Neural cell (in vitro differentiated cells): ENCODE measurements at regions not wholly inside any gene's neighbourhood (a gene's known extent, or its start where the extent isn't known, plus 50 kb on each side); places are given as distances from the start of the nearest gene placed in this dataset.
A peak's percentile ranks its signal among the peaks of the same experiment; 100 is the strongest.

Source experiments
- CTCF ChIP-seq: fragments of 450-650 bp; IDR thresholded peaks from 2 replicates; pipeline ENCODE4 v1.5.1; 2014; ENCODE audit warnings: antibody characterized with exemption, mild to moderate bottlenecking, moderate library complexity; ENCODE audit not compliant: poor library complexity, severe bottlenecking
- EP300 ChIP-seq: fragments of 450-650 bp; conservative IDR thresholded peaks from 2 replicates; pipeline ENCODE4 v1.6.1; 2014; ENCODE audit warnings: antibody characterized with exemption, mild to moderate bottlenecking, moderate library complexity; ENCODE audit not compliant: poor library complexity, severe bottlenecking
- EZH2 ChIP-seq: fragments of 200-600, 300-800 bp; shearing (Covaris generic), sonication (generic); IDR thresholded peaks from 2 replicates; pipeline ENCODE4 v1.6.1; 2014; ENCODE audit warnings: antibody characterized with exemption, low read length, borderline replicate concordance, mild to moderate bottlenecking; ENCODE audit not compliant: insufficient read depth, poor library complexity, severe bottlenecking
- MXI1 ChIP-seq: fragments of 450-650 bp; conservative IDR thresholded peaks from 2 replicates; pipeline ENCODE4 v1.6.1; 2014; ENCODE audit warnings: antibody characterized with exemption, mild to moderate bottlenecking; ENCODE audit not compliant: poor library complexity, severe bottlenecking
- POLR2AphosphoS5 ChIP-seq: IDR thresholded peaks from 2 replicates; pipeline ENCODE4 v1.6.1; 2012
- RAD21 ChIP-seq: fragments of 450-650 bp; conservative IDR thresholded peaks from 2 replicates; pipeline ENCODE4 v1.6.1; 2014; ENCODE audit warnings: antibody characterized with exemption, mild to moderate bottlenecking, moderate library complexity
- REST ChIP-seq: IDR thresholded peaks from 2 replicates; pipeline ENCODE4 v1.6.1; 2012; ENCODE audit warnings: borderline replicate concordance
- SMC3 ChIP-seq: fragments of 450-650 bp; conservative IDR thresholded peaks from 2 replicates; pipeline ENCODE4 v1.6.1; 2014; ENCODE audit warnings: antibody characterized with exemption, mild to moderate bottlenecking, moderate library complexity; ENCODE audit not compliant: poor library complexity
- TAF1 ChIP-seq: IDR thresholded peaks from 2 replicates; pipeline ENCODE4 v1.6.1; 2012; ENCODE audit warnings: low read depth

GRCh38 chr15:47186075-47186474 lies 531.2 kb upstream of the SEMA6D start:
- TF ChIP-seq EP300 (peak; percentile 48), CTCF (no peak), MXI1 (no peak), RAD21 (peak; percentile 21), POLR2AphosphoS5 (peak; percentile 50), REST (peak; percentile 90), EZH2 (no peak), SMC3 (peak; percentile 17), TAF1 (no peak)
